Hematopoietic multipotent progenitor cell treated with erythropoietin and hydrocortisone succinate and interleukin-3 and kit ligand, for 6 days (in vitro differentiated cells): ENCODE measurements at regions not wholly inside any gene's neighbourhood (a gene's known extent, or its start where the extent isn't known, plus 50 kb on each side); places are given as distances from the start of the nearest gene placed in this dataset.

ENCODE experiments used
- DNase-seq: peaks from one replicate; pipeline ENCODE4 v3.0.0-alpha.2; 2015

DNA sequence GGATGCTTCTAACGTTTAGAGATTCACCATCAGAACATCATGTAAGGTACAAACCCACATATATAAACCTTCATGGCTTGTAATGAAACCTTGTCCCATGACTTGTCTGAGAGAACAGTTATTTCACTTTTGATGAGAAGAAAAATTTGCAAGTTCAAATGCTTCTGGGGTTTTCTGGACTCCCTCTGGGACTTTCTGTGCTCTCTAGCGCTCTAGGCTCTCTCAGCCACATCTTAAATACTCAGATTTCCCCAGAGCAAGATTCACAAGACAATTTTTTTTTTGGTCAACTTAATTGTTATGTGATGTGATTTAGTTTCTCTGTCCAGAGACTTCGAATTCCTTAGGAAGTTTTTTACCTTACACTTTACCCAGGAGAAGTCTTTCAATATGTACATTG lies 282.8 kb upstream of the EDNRB start:
- DNase-seq = no peak

DNA sequence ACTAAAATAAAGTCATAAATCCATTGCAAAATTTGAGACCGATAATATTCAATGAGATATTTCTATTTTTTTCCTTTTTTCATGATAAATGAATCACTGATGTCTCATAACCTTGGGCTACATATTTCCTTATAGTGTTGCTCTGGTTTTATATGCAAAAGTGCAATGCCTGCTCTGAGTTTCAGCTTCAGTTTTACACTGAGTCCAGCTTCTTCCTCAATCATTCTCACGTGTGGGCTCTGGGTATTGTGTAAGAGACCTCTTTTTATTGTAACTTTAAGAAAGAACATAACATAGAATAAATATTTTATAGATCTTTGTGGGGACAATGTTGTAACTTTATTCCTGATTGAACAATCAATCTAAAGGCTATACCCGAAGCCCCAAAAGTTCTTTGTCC lies 280.2 kb upstream of the EDNRB start:
- DNase-seq = peak; percentile 10

DNA sequence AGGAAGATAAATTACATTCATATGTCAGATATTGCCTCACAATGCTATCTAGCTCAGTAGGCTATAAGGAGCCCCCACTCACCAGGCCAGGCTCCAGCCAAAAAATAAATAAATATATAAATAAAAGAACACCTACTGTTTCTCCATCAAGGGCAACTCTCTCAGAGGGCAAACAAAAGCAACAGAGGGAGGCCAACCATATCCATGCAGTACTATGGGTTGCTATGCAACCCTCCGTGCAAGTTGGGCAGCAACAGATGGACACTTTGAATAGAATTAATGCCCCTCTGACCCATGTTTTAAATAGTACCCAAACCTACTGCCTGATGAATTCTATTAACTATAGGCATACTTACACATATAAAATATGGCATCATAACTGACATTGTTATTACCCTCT lies 279.8 kb upstream of the EDNRB start:
- no peak for DNase-seq

DNA sequence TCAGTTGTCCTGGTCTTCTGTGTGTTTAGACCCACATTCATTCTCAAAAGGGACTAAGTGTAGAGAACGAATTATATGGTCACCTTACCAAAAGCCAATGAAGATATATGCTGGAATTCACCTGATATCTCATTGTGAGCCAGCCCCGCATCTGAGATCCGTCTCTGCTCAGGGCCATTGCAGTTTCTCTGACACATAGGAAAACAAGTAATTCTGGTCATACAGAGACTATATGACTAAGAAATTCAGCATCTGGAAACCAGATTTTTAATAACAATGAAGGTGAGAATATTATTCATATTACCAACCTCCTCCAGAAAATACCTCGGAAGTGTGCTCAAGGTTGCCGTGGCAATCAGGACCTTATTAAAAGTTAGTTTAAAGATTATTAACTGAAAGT lies 278.6 kb upstream of the EDNRB start:
- DNase-seq = no peak

DNA sequence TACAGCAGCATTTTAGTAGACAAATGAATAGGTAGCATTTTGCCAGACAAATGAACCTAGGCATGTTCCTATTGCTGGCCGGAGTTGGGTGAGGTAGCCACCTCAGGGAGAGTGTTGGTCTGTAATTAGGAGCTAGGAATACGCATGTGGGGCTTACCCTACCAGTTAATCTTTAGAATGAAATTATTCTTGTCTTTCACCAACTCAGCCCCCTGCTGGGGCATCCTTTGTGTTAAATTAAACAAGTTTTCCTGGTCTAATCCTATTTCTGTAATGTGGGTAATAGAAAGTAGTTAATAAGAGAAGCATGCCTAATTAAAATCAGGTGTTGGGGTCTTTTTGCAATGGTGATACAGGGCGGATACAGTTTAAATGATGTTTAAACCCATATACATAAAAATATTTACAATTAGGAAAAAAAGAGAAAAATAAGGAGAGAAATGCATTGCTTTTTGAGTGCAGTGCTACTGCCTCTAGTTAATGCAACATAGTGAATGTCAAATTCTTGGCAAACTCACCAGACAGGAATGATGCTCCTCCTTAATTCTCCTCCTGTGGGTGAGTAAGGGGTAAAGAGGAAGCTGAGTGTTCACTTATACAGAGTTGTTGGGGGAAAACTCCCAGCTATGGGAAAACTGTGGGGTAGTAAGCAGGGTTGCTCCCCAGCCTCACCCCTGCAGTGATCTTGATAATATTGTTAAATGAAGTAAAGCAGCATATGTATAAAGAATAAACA lies 276.4 kb upstream of the EDNRB start:
- no peak for DNase-seq

DNA sequence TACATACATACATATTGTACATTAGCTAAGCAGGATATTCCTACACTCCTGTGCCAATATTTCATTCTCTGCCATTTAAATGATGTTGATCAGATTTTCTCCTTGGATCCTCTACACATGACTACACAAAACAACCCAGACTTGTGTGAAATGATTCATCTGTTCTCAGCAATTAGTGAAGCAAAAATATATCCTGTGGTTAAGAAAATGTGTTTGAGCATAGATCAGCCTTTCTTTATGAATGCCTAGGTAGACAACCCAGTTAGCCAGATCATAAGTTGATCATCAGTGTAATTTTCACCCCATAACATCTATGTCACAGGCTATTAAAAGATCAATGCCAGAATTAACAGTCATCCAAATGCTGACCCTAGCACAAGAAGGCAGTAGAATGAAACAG lies 275.2 kb upstream of the EDNRB start:
- no peak for DNase-seq

DNA sequence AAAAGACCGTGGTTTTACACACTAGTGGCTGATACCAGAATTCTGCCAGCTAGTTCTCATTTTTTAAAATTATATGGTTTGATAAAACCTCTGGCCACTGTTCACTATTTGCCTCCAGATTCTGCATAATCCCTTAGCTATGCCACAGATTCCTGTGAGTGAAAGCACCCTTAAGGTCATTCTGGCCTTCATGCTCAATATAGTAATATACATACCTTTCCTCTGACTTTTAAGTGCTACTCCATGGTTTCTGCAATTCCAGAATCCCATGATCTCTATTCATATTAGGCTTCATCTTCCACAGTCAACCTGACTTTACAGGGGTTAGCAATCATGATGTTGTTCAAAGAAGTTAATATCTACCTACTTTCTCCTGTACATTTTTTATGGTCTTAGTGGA lies 274.1 kb upstream of the EDNRB start:
- no peak for DNase-seq

DNA sequence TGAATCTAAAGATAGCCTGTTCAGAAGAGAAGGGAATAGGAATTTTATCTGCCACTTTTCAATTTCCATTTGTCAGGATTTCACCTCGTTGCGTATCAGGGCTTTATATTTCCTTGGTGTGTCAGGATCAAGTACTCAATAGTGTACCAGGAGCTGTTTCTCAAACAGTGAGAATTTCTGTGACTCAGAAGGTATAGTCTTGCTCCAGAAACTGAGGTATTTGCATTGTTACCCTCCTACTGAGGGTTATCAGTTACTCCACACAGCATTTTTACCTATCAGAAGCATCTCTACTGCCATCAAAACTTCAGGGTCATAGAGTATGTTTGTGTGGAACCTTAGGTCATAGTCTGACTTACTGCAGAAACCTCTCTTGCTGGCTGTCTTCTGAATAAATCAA lies 271.7 kb upstream of the EDNRB start:
- DNase-seq = no peak

DNA sequence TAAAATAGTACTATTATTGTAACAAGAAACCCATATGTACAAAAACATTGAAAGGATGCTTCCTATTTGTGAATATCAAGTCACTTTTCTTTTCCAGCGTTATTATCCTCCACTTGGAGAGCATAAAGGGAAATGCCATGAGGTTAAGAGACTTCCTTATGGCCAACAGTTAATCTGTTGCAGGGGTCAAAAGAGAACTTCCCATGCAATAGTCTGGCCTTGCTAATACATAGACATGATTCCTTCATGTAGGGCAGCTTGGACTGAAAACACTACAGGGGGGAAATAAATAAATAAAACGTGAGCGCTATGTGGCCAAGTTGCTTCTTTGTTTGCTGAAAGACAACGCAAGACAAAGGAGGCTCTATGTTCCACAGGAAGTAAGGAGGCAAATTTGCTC lies 269.1 kb upstream of the EDNRB start:
- no peak for DNase-seq

DNA sequence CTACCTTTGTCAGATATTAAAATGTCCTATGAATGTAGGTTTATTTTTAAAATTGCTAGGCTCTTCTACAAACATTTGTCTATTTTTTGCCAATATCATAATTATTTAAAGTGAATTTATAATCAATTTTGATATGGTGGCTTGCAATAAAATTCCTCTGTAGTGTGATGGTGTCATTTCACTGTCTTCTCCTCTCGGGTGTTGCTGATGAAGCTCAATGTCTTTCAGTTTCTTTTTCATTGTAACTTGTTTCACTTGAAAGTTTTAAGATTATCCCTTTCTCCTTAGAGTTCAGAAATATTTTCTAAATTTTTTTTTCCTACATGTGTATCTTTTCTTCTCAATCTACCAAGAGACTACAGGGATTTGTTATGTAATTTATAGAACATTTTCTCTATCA lies 267.1 kb upstream of the EDNRB start:
- no peak for DNase-seq

DNA sequence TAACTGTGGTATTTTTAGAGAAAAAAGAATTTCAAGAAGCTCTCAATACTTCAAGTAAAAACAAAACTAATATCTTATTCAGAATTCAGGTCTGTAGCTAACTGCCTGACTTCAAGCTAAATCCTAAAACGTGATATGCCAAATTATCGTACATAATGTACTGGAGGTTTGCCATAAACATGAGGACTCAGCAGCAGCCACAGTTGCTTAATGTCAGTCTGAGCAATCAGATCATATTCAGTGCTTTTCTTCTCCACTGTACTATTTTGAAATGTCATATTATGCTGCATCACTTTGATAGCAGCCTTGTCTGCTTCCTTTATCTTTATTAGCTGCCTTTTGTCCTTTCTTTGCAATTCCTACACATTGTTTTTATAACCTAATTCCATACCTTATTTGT lies 265.1 kb upstream of the EDNRB start:
- DNase-seq = no peak

DNA sequence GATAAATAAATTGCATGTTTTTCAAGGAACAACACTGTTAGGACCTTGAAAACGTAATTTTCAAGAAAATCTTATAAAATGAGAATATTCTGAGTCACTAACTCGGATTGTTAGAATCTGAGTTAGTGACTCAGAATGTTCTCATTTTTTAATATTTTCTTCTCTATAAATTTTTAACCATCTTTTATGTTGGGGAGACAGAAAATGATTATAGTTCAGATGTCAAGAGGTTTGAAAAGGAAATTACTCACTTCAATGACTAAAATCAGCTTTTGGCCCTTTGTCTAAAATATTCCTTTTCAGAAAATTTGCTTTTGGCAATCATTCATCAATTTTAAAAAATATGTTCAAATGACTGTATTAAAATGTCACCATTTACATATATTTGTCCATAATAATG lies 264.2 kb upstream of the EDNRB start:
- DNase-seq = no peak

DNA sequence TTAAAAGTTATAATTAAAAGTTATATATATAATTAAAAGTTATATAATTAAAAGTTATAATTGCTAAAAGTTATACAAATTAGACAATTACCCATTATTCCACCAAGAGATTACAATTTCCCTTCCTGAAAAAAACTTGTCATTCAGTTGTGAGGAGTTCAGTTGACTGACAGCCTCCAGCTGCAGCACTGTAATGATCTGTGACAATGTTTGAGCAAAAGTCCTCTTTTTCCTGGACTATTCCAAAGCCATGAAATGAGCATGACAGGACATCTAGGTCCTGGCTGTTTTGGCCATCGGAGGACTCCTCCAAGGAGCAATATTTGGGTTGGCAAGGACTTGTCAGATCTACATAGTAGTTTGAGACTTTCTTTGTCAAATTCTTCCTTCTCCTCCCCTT lies 258.7 kb upstream of the EDNRB start:
- no peak for DNase-seq

DNA sequence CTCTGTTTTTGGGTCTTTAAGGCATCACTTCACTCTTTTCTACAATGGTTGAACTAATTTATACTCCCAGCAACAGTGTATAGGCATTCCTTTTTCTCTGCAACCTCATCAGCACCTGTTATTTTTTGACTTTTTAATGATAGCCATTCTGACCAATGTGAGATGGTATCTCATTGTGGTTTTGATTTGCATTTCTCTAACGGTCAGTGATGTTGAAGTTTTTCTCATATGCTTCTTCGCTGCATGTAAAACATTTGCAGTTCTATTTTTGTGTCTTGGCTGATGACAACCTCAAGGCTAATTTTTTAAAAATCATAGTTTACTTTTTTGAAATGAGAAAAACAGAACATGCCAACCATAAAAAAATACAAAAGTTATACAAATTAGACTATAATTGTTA lies 258.2 kb upstream of the EDNRB start:
- DNase-seq = no peak

DNA sequence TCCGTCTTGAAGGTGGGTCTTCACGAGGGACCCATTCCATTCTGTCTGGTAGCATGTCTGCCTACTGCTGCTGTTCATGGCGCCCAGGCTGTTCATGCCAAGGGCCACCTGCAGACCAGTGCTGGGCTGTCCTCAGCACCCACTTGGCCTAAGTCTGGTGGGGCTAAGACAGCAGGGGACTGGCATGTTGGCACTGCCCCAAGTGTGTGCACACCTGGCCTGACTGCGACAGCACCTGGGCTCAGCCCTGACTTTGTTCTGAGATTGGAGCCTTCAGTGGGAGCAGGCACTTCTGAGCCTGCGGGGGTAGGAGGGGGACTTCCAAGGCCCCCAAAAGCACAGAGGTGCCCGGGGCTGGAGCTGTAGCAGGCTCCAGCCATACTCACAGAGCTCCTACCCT lies 250.8 kb upstream of the EDNRB start:
- no peak for DNase-seq

DNA sequence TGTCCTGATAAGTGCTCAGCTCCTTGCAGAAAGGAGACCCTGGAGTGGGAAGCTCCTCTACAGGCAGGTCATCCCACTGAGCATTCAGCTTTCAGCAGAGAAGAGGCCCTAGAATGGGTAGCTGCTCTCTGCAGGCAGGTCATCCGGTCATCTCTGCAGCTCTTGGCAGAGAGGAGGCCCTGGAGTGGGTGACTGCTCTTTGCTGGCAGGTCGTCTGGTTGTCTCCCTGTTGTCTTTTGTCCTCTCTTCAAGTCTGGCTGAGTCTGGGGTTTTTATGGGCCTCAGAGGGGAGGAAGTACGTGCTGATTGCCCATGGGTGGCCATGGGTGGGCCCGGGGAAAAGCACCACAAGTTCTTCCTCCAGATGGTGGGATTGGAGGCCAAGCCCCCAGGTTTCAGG lies 250.3 kb upstream of the EDNRB start:
- DNase-seq = no peak

DNA sequence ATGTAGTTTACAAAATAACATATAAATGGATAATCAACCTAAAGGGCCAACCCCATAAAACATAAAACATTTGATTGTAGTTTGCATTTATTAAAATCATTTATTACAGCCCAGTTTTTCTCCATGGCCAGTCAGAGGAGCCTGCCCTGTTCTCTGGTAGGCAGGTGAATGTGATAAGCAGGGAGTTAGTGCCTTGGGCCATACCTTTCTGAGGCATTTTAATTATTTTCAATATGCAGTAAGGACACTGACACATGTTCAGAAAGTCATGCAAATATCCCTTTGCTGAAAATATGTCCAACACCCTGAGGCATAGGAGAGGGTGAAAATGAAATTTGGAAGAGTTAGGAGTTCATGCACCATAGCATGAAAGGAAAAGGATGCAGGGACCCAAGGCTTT lies 242.6 kb upstream of the EDNRB start:
- DNase-seq = no peak

DNA sequence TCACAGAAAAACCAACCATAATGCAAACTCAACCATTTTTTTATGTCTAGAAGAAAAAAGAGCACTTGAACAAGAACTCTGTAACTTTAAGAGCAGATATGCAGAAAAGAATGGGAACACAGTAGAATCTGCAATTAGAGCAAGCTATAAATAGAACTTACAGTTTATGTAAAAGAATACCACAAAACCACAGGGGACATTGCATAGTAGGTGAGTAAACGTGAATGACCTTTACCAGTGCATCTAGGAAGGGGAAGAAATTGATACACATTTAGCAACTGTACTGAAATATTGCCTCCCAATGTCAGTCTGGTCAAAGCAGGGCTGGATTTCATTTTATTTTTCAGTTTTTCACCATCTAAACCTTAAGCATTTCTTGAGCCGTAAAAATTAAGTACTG lies 242.2 kb upstream of the EDNRB start:
- peak; percentile 56 for DNase-seq

DNA sequence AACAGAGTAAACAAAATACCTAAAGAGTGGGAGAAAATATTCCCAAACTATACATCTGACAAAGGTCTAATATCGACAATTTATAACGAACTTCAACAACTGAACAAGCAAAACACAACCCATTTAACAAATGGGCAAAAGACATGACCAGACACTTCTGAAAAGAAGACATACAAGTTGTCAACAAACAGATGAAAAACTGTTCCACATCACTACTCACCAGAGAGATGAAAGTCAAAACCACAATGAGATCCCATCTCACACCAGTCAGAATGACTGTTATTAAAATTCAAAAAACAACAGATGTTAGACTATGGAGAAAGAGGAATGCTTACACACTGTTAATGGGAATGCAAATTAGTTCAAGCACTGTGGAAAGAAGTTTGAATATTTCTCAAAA lies 233.8 kb upstream of the EDNRB start:
- no peak for DNase-seq

DNA sequence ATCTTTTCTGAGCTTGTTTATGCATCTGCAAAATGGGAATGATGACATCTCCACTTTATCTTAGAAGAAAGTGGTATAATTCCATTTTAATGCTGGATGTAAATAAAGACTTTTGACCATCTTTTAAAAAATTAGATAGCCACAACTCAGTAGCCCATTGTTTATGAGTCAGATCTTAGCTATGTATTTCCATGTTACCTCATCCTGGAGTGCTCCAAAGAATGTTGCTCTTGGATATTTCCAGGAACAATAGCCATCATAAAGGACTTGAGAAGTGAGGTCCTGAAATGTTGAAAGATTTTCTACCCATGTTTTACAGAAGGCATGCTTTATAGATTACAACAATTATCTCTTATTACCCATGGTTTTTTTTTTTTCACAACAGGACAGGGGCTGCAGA lies 229.3 kb upstream of the EDNRB start:
- DNase-seq = no peak

DNA sequence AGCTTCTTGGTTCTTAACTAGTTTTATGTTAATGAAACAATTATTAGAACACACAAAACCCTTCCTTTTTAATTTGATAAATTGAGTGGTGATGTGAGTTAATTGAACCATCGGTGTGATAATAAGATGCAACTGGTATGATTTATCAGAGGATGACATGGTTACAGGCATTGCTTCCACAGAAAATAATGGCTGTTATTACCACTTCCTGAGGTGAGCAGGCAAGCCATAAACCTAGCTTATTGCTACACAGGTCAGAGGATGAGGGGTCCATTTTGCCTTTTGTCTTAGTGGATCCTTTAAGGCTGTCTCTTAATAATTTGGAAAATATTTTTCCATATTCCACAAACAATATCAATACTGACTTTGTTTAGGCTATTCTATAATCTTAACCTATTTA lies 226.6 kb upstream of the EDNRB start:
- no peak for DNase-seq

DNA sequence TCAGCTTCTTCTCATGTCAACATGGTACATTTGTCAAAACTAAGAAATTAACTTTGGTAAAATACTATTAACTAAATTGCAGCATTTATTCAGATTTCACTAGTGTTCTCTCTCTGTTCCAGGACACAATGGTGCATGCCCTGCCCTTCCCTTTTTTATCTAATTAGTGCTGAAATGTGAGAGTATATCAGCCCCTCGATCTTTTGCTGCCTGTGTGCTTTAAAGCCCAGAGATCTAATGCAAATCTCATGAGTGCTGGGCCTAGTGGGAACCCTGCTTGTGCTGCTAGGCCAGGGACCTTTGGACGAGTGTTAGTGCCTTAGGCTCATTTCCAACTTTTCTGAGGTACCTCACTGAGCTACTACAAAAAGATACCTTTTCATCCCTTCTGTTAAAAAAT lies 221.1 kb upstream of the EDNRB start:
- no peak for DNase-seq

DNA sequence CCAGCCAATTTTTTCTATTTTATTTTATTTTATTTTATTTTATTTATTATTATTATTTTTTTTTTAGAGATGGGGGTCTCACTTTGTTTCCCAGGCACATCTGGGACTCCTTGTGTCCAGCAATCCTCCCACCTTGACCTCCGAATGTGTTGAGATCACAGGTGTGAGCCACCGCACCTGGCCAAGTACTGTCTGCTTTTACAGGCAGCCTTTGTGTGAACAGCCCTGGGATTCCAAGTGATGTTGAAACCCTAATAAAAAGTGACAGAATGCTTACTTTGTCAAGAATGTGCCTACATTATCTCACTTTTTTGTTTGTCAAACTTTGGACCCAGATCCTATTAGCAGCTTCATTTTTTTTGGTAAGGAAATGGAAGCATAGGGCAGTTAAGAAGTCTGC lies 220.1 kb upstream of the EDNRB start:
- no peak for DNase-seq

DNA sequence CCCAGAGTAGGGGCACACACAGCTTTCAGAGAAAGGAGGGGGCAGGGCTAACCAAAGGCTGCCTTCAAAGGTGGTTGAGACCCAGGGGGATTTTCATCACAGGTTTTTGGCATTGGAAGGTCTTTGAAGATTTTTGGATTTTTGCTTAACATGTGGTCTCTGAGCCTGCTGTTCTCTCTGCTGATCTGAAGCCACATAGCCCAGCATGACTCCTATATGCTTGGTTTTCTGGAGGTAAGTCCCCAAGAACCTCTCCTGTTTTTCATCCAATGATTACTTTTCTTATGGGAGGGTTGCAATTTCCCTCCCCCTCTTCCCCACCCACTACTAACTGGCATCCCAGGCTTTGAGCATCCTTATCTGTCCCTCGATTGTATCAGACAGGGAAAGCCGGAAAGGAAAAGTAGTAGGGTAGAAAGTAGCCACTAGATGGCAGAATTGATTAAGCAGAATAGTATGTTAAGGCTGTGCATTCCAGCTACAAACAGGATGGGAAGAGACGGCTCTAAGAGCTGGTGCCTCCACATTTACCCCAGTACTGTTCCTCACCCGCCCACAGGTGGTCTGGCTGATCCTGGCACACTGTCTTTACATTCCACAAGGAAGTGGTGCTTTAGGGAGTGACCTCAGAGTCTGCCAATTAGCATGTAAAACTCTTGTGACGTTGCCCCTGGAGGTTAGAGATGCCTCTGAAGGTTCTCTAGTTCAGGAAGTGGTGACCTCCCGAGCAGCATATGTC lies 218.9 kb upstream of the EDNRB start:
- DNase-seq = peak; percentile 77

DNA sequence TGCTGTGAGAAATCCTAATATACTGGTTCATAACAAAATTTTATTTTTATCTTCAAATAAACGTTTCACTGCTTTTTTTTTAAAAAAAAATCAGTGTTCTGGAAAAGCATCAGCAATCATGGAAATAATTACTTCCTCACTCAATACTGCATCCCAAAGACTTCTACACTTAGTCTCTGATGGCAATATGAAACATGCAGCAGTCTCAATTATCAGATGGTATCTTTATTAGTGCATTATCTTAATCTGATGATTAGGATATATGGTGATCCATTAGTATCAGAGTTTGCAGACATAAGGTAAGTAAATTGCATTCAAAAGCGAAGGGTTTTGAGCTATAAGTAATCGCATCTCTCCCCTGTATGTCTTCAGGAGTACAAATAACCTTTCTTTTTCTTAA lies 218.3 kb upstream of the EDNRB start:
- DNase-seq = no peak
